HUDEP-2 (cell line): ENCODE measurements at regions not wholly inside any gene's neighbourhood (a gene's known extent, or its start where the extent isn't known, plus 50 kb on each side); places are given as distances from the start of the nearest gene placed in this dataset.
"Not testable (repeated sequence)": the region's sequence is repeated elsewhere in the genome, so short reads cannot be mapped to it uniquely, and the experiment has no call there.

Experiments used
- DNase-seq, 76 experiments: peaks; one replicate each; lab custom pipeline; 2025; ENCODE audit not compliant: unreplicated experiment in 76 of 76; lab: John Stamatoyannopoulos, UW

DNA sequence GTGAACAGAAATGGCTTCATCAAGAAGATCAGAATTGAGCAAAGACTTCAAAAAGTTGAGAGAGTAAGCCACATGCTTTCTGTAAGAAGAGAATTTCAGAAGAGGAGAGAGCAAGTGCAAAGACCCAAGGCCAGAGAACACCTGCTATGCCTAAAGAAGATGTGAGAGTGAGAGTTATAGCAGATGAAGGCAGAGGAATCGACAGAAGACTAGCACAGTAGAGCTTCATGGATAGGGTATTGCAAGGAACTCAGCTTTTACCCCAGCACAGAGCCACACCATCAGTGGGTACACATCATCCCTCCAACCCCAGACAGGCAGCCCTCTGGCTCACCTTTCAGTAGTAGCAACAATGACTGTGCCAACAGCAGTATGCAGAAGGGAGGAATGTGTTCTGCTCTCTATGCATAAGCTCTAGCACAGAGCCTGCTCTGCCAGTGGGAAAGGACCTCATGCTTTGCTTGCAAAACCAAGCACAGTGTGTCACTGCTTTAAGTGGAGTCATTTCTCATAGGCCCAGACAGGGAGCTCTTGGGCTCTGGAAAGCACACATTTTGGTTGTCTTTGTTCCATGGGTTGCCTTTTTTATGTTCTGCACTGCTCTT, 318.6 kb downstream of the NAF1 start:
- DNase-seq, result no peak

DNA sequence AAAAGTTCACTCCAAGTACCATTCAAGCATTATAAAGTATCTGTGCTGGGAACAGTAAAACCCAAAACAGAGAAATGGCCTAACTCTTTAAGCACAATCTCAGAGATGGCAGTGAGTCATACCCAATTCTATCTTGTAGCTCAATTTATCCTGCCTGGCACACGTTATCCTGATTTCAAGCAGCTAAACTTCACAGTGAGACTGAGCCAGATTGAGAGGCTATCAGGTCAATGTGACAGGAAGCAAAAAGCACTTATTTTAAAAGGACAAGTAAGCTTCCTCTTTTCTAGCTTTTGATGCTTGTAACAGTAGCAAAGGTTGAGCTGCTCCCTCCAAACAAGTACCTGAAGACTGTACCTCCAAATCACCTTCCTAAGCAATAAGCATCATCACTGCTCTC, 324.9 kb downstream of the NAF1 start:
- no peak for DNase-seq

DNA sequence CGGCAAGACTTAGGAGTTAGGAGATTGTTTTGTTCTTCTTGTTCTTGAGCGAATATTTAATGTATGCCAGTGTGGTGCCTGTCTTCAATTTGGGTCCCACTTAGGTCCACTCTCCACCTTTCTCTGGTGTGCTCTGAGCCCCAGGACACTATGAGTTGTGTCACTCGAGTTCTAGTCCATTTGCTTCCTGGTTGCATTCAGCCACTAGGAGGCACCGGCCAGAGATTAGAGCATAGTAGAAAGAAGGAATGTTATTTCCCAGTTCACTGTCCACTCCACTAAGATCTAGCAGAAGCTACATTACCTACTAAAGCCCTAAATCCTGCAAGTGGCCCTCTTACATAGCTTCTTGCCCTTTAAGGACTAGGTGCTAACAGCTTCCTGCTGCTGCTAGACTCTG, 326.9 kb downstream of the NAF1 start:
- DNase-seq, result peak in 7 of 76 experiments; percentile 0 to 15 (median 4)

DNA sequence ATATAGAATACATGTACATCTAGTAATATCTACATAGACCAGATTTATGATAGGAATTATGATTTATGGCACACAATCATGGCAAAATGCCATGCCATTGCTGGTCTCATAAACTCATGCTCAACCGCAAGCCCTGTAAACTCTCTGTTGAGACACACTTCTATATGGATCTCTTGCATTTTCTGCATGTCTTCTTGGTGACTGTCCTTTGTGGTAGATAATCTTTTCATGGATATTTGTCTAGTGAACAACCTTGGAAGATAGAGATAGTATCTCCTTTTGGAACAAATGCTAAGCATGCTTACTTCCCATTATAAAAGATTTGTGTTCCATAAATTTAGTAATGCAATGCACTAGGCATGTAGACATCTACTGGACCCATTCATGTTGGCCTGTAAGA, 328.0 kb downstream of the NAF1 start:
- DNase-seq, result no peak

GRCh38 chr4:162837679-162838078, 329.0 kb downstream of the NAF1 start:
- DNase-seq, result no peak

- no peak for DNase-seq
Measured at GRCh38 chr4:162837241-162837640, 329.4 kb downstream of the NAF1 start.

DNA sequence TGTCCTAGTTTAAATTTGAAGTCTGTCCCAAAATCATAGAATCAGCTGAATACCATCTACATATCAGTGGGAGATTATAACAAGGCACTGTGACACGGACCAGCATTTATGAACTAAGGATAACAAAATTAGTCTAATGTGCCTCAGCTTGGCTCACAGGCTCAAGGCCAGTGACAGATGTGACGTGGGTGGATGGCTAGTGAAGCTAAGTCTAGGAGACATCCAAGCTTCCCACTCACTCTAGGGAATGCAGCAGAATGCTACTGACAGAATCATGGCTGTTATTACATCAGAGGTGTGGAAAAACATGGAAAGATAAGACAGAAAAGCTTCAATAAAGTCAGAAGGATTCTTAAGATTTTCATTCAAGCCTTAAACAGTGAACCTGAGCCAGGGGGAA, 329.9 kb downstream of the NAF1 start:
- no peak for DNase-seq

DNA sequence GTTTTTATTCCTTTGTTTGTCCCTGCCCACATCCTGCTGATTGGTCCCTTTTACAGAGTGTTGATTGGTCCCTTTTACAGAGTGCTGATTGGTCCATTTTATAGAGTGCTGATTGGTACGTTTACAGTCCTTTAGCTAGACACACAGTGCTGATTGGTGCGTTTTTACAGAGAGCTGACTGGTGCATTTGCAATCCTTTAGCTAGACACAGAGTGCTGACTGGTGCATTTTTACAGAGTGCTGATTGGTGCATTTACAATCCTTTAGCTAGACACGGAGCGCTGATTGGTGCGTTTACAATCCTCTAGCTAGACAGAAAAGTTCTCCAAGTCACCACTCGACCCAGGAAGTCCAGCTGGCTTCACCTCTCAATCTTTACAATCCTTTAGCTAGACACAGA, 330.4 kb downstream of the NAF1 start:
- DNase-seq, result not testable (repeated sequence)

DNA sequence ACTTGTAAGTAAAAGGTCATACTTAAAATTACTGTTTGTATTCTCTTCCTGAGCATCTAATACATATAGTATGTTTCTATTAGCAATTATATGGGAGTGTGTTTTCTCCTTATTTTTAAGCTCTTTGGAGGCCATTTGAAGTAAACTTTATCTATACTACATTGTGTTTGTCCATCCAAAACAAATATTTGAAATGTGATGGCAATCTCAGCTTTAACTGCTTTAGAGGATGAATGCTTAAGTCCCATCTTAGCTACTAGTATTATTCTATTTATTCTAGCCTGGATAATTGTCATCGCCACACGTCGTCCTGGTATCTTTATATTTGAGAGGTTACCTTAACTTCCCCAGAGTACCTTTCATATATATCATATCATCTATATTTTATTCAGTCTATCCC, 335.8 kb downstream of the NAF1 start:
- DNase-seq, result no peak

GRCh38 chr4:162817374-162817773, 349.3 kb downstream of the NAF1 start:
- DNase-seq, result not testable (repeated sequence)

DNA sequence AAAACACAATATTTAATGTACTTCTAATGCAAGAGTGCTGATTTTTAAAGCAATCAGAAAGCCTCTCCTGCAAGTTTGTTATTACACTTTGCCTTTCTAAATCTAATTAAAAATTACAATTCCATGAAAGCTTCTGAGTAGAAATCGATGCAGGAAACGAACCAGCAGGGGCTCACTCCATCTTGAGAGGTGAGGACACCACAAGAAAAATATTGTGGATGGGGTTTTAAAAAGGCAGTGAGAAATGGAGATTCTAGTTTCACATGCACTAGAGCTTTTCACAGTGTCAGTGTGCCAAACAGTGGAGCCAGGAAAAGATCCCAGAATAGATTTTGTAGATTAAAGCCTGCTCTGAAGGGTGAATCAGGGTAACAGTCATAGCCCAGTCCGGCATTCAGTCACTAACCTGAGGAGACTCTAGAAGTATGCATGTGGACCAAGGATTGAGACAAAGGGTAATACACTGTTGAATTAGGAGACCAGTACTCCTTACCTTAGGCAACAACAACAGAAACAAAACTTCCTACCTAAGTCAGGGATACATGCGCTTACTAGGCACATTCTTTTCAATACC, 362.3 kb downstream of the NAF1 start:
- DNase-seq, result no peak

DNA sequence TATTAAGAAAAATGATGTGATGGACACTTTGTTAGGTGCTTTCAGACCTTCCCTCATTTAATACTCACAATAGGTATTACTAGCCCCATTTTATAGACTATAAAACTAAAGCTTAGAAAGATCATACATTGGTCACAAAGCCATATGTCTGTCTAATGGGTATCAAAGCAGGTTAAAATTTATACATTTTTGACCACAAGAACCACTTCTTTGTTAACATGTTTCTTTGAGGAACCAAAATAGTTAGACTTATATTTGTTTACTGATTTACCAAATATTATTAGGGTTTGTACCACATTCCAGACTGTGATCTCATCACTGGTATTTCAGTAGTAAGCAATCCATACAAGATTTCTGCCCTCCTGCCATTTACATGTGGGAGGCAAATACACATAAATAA, 363.3 kb downstream of the NAF1 start:
- no peak for DNase-seq

DNA sequence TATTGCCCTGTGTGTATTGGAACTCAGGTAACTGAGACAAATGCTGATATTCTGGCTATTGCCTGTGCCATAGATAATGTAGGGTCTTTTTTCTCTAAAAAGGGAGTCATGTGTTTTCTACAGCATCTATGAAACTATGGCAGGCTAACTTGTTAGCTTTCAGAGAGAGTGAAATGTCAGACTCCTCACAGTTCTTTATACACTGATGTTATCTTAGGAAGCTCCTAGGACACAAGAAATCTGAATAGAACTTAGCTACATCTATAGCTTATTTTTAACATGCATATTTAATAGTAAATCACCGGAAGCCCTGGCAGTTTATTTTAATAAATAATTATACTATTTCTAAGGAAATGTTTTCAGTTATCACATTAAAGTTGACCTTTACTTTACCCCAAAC, 369.6 kb downstream of the NAF1 start:
- no peak for DNase-seq

DNA sequence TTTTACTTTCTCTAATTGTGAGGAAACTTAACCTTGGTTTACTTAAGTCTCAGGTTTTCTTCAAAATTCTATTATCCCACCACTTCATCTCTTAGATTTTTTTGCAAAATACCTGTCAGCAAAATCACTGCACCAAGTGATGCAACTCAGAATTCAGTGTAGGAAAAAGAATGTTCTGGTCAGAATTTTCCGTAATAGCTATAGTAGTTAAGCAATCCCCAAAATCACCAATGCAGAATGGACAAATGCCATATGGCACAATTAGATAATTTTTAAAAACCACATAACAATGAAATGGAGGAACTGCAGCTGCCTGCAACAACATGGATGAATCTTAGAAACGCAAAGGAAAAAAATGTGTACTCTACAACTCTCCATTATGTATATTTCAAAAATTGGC, 373.1 kb downstream of the NAF1 start:
- DNase-seq, result no peak

- DNase-seq, result no peak
Measured at GRCh38 chr4:162793004-162793403, 373.7 kb downstream of the NAF1 start.

DNA sequence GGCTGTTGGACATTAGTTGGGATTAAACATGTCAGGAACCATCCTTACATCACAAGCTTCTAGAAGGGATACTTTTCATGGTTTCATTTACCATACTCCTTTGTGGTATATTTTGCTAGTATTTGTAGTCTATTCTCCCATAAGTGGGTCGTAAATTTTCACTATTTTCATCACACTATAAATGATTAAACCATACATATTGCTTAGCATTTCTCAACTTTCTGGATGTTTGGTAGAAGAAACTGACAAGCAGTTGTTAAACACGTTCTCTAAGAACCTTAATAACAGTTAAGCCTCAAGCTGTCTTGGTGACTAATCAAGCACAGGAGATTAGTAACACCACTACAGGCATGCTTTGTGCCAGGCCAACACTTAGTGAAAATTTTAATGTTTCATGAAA, 375.5 kb downstream of the NAF1 start:
- DNase-seq, result no peak

GRCh38 chr4:162787120-162787519, 379.6 kb downstream of the NAF1 start:
- DNase-seq, result no peak

GRCh38 chr4:162782778-162783525, 383.7 kb downstream of the NAF1 start:
- no peak for DNase-seq

GRCh38 chr4:162782096-162782777, 384.5 kb downstream of the NAF1 start:
- no peak for DNase-seq

DNA sequence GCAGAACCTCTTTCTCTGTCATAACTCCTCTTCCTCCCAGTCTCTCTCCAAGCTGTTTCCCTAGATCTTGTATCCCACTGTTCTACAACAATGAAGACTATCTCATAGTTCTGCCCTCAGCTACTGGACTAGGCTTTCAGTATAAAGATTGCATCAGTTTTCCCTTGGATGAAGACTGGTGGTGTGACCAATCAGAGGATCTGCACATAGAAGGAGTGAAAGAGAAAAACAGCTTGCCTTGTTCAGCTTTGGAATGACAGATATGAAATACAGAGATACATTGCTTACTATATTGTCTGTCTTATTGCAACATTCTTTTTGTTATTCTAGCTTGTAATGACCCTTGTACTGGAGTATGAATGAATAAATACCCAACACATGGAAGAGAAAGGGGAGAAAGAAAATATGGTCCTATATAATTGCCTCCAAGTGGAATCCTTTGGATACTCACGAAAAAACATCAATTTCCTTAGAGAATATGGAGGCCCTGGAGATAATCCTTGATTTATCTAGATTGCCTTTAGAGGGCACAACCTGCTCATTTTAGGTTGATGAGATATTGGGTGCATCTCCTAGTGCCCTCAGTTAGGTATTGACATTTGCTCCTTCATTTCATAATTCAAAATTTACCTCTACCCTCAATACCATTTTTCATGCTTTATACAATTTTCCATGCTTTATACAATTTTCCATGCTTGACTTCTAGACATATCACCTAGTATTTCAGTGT, 395.8 kb downstream of the NAF1 start:
- no peak for DNase-seq

DNA sequence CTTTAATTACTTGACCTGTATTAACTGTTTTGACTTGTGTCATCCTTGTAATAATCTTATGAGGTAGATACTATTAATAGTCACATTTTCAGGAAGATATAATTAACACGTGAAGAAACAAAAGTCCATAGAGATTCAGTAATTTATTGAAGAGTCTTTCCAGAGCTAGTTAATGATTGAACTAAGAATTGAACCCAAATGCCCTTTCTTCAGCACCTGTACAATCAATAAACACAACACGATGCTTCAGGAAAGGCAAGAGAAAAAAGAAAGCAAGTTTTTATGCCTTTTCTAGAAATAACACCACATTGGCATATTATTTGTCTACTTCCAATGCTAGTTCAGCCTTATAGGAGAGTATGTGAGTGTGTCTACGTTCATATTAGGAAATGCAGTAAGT, 399.6 kb downstream of the NAF1 start:
- DNase-seq, result no peak
